Stimulated activated CD4-positive, alpha-beta T cell treated with anti-CD3 and anti-CD28 coated beads, TNF-alpha, amount 100 ng/mL, for 24 hours (primary cell): ENCODE measurements at regions not wholly inside any gene's neighbourhood (a gene's known extent, or its start where the extent isn't known, plus 50 kb on each side); places are given as distances from the start of the nearest gene placed in this dataset.
A peak's percentile ranks its signal among the peaks of the same experiment; 100 is the strongest.
"Not testable (repeated sequence)": the region's sequence is repeated elsewhere in the genome, so short reads cannot be mapped to it uniquely, and the experiment has no call there.

ENCODE experiments used
- DNase-seq, 3 experiments: peaks; one replicate each; pipeline ENCODE4 v3.0.0-alpha.2; 2020; ENCODE audit warnings: low read depth in 3 of 3

DNA sequence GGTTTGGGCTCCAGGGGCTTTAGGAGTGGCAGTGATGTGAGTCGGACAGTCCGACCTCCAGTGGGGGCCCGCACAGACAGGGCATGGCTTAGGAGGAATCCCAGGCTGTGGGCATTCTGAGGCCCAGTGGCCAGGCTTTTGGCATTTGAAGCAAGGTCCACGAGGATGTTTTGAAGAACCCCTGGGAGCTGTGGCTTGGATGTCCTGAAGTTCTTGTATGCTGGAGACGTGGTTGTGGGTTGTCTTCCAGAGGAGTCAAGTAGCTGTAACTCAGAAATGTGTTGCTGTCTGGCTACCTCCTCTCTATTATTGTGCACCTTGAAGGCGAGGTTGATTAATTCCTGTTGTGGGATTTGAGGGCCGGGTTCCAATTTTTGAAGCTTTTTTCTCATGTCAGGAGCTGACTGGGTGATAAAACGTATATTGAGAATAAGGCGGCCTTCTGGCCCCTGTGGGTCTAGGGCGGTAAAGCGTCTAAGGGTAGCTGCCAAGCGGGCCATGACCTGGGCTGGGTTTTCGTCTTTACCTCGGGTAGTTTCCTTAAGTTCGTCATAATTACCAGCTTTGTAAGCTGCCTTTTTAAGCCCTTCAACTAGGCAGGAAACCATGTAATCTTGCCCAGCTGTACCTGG lies 67.3 kb upstream of the EZR start:
- DNase-seq, result not testable (repeated sequence)

DNA sequence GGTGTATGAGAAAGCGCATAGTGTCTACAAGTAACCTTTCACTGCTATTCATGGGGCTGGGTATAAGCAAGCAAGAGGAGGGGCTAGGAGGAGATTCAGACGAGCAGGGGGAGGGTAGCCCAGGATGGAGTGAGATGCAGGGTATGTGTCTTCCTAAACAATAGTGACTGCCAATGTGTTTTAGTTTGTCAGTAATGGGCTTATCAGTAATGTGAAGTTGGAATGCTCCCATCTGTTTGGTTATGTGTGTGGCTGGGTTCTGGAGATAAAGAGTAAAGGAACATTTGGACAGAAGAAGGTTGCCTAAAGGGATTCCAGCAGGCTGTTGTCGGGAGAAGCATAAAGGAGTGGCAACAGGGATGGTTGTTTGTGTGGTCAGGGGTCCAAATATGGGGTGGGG lies 62.7 kb upstream of the EZR start:
- not testable (repeated sequence) for DNase-seq

DNA sequence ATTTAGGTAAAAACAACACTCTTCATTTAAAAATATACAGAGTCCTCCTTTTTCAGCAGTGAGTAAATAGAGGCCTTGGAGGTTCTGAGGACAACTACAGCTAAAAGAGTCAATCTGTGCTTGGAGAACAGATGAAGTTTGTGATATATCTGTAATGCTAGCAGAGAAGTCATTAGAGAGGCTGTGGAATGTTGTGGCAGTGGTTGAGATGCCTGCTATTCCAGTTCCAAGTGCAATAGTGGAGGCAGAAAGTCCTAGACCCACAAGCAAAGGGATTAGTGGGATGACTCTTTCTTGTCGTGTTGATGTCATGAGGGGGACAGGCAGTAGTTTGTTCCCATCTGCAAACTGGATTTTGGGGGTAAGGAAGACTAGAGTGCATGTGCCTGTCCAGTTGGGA lies 62.1 kb upstream of the EZR start:
- DNase-seq, result not testable (repeated sequence)

DNA sequence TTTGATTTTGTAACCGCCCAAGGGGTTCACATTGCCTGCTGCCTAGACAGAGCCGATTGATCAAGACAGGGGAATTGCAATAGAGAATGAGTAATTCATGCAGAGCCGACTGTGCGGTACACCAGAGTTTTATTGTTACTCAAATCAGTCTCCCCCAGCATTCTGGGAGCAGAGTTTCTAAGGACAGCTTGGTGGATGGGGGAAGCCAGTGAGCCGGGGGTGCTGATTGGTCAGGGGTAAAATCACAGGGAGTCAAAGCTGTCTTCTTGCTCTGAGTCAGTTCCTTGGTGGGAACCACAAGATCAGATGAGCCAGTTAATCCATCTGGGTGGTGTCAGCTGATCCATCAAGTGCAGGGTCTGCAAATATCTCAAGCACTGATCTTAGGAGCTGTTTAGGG lies 60.0 kb upstream of the EZR start:
- DNase-seq, result peak in 2 of 3 experiments; percentile 28 to 61

DNA sequence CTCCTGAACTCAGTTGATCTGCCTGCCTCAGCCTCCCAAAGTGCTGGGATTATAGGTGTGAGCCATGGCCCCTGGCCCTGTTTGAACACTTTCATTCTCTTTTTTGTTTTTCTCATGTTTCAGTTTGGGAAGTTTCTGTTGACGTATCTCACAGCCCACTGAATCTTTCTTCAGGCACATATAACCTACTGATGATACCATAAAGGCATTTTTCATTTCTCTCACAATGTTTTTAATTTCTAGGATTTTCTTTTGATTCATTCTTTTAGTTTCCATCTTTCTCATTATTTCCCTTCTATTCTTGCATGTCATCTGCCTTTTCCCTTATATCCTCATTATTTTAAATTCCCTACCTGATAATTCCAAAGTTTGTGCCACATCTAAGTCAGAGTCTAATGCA lies 58.5 kb upstream of the EZR start:
- DNase-seq, result no peak

DNA sequence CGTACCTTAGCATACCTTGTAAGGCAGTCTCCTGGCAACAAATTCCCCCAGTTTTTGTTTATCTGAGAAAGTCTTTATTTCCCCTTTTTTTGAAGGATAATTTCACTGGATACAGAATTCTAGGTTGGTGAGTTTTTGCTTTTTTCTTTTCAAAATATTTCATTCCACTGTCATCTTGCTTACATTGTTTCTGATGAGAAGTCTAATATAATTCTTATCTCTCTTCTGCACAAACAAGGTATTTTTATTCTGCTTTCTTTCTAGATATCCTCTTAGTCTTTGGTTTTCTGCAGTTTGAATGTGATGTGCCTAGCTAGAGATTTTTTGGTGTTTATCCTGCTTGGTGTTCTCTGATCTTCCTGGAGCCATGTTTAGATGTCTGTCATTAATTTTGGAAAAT lies 57.7 kb upstream of the EZR start:
- DNase-seq, result no peak

DNA sequence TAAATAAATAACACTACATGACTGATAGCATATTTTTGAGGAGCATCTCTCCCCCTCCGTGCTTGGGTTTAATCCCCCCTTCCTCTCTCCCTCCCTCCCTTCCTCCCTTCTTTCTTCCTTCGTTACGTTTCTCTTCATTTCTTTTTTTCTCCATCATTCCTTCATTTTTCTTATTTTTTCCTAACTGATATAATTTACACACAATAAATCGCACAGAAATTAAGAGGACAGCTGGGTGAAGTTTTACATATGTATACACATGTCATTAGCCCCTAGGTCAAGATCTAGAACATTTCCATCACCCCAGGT lies 51.4 kb upstream of the EZR start:
- no peak for DNase-seq

DNA sequence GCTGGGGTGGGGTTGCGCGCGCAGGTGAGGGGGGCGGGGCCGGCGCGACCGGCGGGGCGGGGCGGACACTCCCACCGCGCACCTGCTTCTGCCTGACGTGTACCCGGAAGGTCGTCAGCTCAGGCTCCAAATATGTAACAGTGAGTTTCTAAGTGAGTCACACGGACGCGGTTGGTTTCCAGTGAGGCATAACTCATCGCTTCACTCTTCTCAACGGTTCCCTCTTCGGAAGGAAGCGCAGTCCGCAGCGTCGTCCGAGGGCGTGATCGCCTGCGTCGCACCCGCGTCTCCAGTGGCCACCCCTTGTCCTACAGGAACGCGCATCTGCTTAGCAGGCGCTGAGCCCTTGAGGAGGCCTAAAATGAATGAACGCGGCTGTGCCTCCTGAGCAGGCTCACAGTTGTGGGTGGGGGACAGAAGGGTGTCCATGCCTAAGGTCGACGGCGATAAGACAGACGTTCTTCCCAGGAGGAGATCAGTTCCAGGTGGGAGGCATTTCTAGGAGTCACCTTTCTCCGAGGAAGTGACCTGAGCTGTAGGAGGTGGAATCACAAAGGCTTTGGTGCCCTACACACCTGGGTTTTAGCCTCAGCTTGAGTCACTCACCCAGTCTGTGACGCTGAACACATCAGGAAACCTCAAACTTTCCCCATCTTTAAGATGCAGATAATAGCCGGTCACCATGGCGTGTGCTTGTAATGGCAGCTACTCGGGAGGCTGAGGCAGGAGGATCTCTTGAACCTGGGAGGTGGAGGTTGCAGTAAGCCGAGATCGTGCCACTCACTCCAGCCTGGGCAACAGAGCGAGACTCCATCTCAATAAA lies 50.9 kb upstream of the EZR start:
- peak; percentile 90 to 93 (median 92) for DNase-seq

DNA sequence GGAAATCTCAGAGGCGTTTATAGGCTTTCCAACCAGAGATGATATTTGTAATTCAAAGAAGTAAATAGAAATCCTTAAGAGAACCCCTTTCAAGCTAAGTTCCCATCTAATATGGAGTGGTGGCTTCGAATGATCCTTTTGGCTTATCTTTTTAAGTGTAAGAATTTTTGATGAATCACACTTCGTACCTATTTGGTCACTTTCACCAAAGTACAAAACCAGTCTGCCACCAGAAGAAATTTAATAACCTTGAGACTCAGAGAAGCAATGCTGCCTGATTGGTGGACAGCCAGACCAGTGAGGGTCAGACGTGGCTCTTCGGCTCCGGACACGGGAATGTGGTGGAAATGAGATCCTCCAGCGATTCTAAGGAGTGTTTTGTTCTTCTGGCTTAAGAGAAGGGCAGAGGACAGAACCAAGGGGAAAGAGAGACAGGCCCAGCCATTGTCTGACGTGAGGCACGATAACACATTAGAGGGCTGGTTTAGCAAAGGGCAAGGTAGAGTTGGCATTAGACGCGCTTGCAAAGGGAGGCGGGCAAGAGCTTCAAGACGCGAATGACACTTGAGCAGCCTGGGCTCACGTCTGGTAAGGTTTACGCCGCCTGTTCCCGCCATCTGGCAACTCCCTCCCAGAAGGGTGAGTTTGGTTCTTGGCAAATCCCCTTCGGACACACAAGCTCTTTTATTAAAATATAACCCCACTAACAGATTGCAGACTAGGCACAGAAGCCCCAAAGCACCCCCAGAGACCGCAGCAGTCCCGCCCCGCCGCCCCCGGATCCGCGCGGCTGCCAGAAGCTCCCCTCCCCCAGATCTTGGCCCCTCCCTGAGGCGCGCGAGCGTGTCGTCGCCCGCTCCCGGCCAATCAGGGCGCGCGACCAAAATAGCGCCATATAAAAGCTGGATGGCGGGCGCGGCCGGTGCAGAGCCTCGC lies 50.0 kb upstream of the EZR start:
- no peak for DNase-seq
